Immature natural killer cell (primary cell): ENCODE measurements at regions not wholly inside any gene's neighbourhood (a gene's known extent, or its start where the extent isn't known, plus 50 kb on each side); places are given as distances from the start of the nearest gene placed in this dataset.
"Not testable (repeated sequence)": the region's sequence is repeated elsewhere in the genome, so short reads cannot be mapped to it uniquely, and the experiment has no call there.

Experiments
- DNase-seq, 3 donors: peaks; one replicate each; pipeline ENCODE4 v3.0.0; 2022; ENCODE audit warnings: mixed read lengths in 1 of 3
- H3K27ac Mint-ChIP-seq, 6 donors: one replicate each; pipeline ENCODE4 v1.8.0; 2020; ENCODE audit warnings: mixed read lengths in 6 of 6, mild to moderate bottlenecking in 5 of 6, inconsistent platforms in 4 of 6, moderate library complexity in 3 of 6
- H3K27me3 Mint-ChIP-seq, 3 donors: one replicate each; pipeline ENCODE4 v1.8.0; 2020 to 2021; ENCODE audit warnings: low read depth in 3 of 3, mild to moderate bottlenecking in 3 of 3, mixed read lengths in 3 of 3, moderate library complexity in 3 of 3, inconsistent platforms in 1 of 3
- H3K36me3 Mint-ChIP-seq, 3 donors: one replicate each; pipeline ENCODE4 v1.8.0; 2020; ENCODE audit warnings: mixed read lengths in 3 of 3, inconsistent platforms in 2 of 3, mild to moderate bottlenecking in 2 of 3
- H3K4me1 Mint-ChIP-seq, 2 donors: one replicate each; pipeline ENCODE4 v1.8.0; 2020; ENCODE audit warnings: inconsistent platforms in 2 of 2, mild to moderate bottlenecking in 2 of 2, mixed read lengths in 2 of 2, moderate library complexity in 1 of 2
- H3K4me3 Mint-ChIP-seq, 5 donors: one replicate each; pipeline ENCODE4 v1.8.0; 2020; ENCODE audit warnings: mild to moderate bottlenecking in 5 of 5, mixed read lengths in 5 of 5, inconsistent platforms in 3 of 5, moderate library complexity in 3 of 5
- H3K9me3 Mint-ChIP-seq, 6 donors: one replicate each; pipeline ENCODE4 v1.8.0; 2020; ENCODE audit warnings: mild to moderate bottlenecking in 6 of 6, mixed read lengths in 6 of 6, inconsistent platforms in 4 of 6, moderate library complexity in 3 of 6

DNA sequence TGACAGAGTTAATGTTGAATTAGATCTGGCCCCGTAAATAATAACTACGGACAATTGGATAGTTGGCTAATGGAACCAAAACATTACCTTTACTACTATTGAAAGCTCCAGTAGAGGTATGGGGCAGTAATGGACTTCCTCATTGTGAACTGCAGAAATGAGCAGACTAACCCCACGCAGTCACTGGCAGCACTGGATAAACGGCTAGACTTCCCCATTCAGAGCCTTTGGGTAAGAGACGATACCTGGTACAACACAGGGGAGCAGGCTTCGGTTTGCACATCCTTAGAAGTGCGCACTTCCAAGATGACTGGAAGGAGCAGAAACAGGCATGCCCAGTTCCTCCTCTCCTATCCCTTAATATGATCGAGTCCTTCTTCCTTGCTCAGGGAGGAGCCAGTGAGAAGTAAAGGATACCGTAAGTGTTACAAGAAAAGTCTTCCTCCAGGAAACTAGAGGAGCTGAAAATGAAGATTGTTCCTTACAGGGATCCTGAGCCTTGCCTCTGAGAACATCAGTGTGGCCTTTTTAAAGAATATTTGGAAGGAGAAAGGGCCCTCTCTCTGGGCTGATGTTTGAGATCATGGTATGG is 100.5 kb upstream of the NECTIN3 start:
- H3K27ac Mint-ChIP-seq = no peak overlapping the region
- DNase-seq = no peak
- no peaks in the 10 kb centered on the region for H3K36me3 Mint-ChIP-seq
- H3K27me3 Mint-ChIP-seq = peaks cover 2 to 6% (median 2%) of the 10 kb centered on the region in 3 donors
- no peak overlapping the region for H3K4me3 Mint-ChIP-seq
- H3K9me3 Mint-ChIP-seq = peaks cover 0 to 11% (median 2%) of the 10 kb centered on the region in 6 donors
- no peaks in the 10 kb centered on the region for H3K4me1 Mint-ChIP-seq

DNA sequence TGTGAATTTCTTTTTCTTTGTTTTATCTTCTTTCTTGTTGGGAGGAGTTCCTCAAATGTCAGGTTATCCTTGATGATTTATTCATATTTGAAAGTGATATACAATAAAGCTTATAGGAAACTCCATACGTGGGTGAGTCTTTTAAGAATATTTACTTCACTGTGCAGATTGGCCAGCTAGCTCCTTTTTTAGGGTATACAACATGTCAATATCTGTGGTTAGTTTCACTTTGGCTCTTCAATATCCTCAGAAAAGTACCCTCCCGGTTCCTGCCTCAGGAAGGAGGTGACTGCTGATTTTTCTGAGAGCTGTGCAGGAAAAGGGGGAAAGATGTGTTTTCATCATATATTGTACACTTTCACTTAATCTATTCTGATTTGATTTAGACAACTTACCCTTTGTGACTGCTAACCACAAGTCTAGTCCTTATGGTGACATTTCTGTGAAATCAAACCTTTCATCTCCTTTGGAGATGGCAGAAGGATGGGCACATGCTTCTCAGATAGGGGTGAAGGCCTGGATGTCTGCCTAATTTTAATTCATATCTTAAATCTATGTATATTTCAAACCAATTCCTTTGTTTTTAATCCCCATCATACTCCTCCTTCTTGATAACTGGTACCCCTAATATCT is 98.2 kb upstream of the NECTIN3 start:
- Mint-ChIP-seq H3K27me3 (peaks cover 0 to 6% (median 2%) of the 10 kb centered on the region in 3 donors), H3K36me3 (no peaks in the 10 kb centered on the region), H3K27ac (no peak overlapping the region), H3K4me1 (no peaks in the 10 kb centered on the region), H3K9me3 (peaks cover 0 to 11% (median 2%) of the 10 kb centered on the region in 6 donors), H3K4me3 (no peak overlapping the region)
- DNase-seq = no peak

DNA sequence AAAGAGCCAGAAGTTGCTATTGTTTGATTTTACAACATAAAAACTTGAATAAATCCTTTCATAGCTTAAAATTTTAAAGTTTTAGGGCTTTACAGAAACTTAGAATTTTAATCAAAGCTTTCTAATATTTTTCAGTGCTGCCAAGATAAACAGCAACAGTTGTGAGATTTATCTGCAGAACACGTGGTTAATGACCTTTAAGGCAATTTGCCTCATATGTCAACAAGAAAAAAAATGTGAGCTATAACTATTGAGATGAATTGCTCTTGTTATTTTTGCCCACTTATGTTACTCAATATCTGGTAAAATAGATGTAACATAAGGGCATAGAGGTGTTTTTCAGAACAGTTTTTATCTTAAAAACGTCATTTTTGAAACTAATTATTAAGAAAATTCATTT is 96.7 kb upstream of the NECTIN3 start:
- Mint-ChIP-seq H3K9me3 (peaks cover 0 to 9% (median under 1%) of the 10 kb centered on the region in 6 donors), H3K27ac (no peak overlapping the region), H3K36me3 (no peaks in the 10 kb centered on the region), H3K4me1 (no peaks in the 10 kb centered on the region), H3K4me3 (no peak overlapping the region), H3K27me3 (peaks cover 0 to 6% (median 2%) of the 10 kb centered on the region in 3 donors)
- no peak for DNase-seq

DNA sequence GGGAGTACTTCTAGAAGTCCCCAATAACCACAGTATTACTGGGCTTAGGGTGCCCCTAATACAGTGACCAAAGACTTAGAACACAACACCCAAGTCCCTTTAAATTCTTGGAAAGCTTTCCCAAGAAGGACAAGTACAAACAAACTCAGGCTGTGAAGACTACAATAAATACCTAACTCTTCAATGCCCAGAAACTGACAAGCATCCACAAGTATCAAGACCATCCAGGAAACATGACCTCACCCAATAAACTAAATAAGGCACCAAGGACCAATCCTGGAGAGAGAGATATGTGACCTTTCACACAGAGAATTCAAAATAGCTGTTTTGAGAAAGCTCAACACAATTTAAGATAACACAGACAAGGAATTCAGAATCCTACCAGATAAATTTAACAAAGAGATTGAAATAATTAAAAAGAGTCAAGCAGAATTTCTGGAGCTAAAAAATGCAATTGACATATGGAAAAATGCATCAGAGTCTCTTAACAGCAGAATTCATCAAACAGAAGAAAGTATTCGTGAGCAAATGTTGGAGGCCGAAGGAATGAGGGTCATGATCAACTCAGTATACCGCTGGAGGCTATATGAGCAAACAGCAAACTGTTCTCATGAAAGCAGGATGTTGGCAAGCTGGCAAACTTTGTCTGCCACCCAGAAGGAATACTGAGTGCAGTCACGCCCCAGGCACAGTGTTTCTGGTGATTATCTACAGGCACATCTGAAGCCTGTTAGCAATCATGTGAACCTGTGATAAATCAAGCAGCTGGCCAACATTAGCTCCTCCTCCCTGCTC is 87.0 kb upstream of the NECTIN3 start:
- Mint-ChIP-seq H3K27me3 (peaks cover 3 to 4% (median 3%) of the 10 kb centered on the region in 3 donors), H3K4me1 (no peaks in the 10 kb centered on the region), H3K36me3 (no peaks in the 10 kb centered on the region)

DNA sequence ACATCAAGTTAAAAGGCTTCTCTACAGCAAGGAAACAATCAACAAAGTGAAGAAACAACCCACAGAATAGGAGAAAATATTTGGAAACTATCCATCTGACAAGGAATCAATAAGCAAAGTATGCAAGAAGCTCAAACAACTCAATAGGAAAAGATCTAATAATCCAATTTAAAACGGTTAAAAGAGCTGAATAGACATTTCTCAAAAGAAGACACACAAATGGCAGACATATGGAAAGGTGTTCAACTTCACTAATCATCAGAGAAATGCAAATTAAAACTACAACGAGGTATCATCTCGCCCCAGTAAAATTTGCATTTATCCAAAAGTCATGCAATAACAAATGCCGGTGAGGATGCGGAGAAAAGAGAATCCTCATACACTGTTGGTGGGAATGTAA is 82.2 kb upstream of the NECTIN3 start:
- H3K27ac Mint-ChIP-seq = no peak overlapping the region
- H3K36me3 Mint-ChIP-seq = no peaks in the 10 kb centered on the region
- H3K9me3 Mint-ChIP-seq = peaks cover 0 to 2% (median under 1%) of the 10 kb centered on the region in 6 donors
- DNase-seq = no peak
- no peaks in the 10 kb centered on the region for H3K4me1 Mint-ChIP-seq
- no peak overlapping the region for H3K4me3 Mint-ChIP-seq
- H3K27me3 Mint-ChIP-seq = peaks cover 0 to 6% (median 3%) of the 10 kb centered on the region in 3 donors

More for the DNA sequence above, 87.0 kb upstream of the NECTIN3 start:
- no peak for DNase-seq
- Mint-ChIP-seq H3K9me3 (peaks cover 0 to 5% (median under 1%) of the 10 kb centered on the region in 6 donors), H3K27ac (no peak overlapping the region), H3K4me3 (no peak overlapping the region)

DNA sequence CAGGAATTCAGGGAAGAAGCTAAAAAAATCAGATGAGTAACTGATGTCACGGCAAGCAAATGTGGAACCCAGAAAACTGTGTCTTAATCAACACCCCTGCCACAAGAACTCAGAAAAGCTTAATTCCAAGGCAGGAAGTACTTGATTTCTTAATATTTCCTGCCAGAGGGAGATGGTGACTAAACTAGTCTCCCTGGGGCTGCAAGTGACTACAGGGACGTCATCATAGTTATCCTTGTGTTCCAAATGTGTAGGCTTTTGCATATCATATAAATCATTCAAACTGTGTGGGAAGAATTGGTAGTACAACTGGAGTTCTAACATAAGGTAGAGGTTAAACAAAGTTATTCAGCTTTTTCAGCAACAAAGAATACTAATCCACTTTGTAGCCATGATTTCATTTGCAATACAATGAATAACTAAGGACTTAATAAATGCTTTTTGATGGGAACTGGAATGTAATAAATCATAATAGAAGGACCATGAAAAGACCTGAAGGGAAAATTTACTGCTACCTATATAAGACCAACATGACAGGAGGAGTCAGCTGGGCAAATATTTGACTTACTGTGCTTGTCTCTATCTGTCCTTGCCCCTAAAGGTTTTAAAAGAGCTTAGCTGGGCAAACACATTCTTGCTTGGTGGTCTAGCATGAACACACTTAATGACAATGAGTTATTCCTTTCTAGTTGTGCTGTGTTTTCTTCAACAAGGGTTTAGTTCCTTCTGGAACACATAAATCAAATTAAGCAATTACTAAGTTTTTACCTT is 76.0 kb upstream of the NECTIN3 start:
- H3K4me1 Mint-ChIP-seq = no peaks in the 10 kb centered on the region
- peaks cover 0 to 3% (median 0%) of the 10 kb centered on the region in 6 donors for H3K9me3 Mint-ChIP-seq
- no peak for DNase-seq
- no peak overlapping the region for H3K4me3 Mint-ChIP-seq
- H3K27me3 Mint-ChIP-seq = peaks cover 0 to 1% (median 0%) of the 10 kb centered on the region in 3 donors
- no peaks in the 10 kb centered on the region for H3K36me3 Mint-ChIP-seq
- no peak overlapping the region for H3K27ac Mint-ChIP-seq

DNA sequence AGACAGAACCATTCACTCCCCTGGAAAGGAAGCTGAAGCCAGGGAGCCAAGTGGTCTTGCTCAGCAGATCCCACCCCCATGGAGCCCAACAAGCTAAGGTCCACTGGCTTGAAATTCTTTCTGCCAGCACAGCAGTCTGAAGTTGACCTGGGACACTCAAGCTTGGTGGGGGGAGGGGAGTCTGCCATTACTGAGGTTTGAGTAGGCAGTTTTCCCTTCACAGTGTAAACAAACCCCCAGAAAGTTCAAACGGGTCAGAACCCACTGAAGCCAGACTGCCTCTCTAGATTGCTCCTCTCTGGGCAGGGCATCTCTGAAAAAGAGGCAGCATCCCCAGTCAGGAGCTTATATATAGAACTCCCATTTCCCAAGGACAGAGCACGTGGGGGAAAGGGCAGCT is 72.8 kb upstream of the NECTIN3 start:
- not testable (repeated sequence) for H3K36me3 Mint-ChIP-seq, H3K4me3 Mint-ChIP-seq, H3K27ac Mint-ChIP-seq, H3K9me3 Mint-ChIP-seq, H3K27me3 Mint-ChIP-seq, DNase-seq, H3K4me1 Mint-ChIP-seq

DNA sequence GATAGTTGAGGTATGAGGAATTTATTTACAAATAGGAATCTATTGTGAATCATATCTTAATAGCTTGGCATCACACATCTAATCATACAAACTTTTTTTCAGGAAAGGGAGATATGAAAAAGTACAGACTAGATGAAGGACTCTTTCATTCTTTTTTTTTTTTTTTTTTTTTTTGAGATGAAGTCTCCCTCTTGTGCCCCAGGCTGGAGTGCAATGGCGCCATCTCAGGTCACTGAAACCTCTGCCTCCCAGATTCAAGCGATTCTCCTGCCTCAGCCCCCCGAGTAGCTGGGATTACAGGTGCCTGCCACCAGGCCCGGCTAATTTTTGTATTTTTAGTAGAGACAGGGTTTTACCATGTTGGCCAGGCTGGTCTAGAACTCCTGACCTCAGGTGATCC is 65.1 kb upstream of the NECTIN3 start:
- not testable (repeated sequence) for H3K27me3 Mint-ChIP-seq, H3K4me3 Mint-ChIP-seq, H3K4me1 Mint-ChIP-seq, H3K36me3 Mint-ChIP-seq, H3K9me3 Mint-ChIP-seq, DNase-seq, H3K27ac Mint-ChIP-seq

DNA sequence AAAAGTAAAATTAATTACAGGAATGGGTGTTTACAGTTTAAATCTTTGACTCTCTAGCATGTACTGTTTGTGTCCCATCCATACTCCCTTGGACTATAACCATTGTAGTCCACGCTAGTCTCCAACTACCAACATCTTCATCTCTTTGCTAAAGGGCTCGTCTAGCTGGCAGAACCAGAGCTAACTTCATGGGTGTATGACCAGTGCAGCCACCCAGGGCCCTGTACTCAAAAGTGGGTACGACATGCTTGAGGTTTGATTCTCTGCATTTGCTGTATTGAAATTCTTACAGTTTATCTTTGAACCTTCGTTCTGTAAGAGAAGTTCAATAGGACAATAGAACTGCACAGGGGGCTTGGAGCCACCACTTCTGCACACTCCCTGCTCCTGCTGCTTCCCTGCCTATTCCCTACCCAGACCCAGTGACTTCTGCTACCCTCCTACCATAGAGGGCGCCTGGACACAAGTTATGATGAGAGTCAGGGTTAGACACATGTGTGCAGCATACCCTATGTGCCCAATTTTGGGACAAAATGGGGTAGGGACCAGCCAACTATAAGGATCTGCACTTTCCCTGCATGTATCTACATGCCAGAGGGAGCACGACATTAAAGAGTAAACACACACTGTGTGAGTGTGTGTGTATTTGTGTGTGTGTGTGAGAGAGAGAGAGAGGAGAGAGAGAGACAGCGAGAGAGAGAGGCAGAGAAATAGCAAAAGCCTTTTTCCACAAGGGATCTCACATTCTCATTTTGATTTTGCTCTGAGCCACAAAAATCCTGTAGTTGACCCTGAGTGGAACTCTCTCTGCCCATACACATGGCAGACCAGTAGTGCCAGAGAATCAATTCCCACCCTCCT is 59.0 kb upstream of the NECTIN3 start:
- no peak overlapping the region for H3K27ac Mint-ChIP-seq
- no peaks in the 10 kb centered on the region for H3K4me1 Mint-ChIP-seq
- H3K36me3 Mint-ChIP-seq = no peaks in the 10 kb centered on the region
- no peak for DNase-seq
- no peak overlapping the region for H3K4me3 Mint-ChIP-seq
- H3K27me3 Mint-ChIP-seq = peaks cover 1 to 4% (median 2%) of the 10 kb centered on the region in 3 donors
- H3K9me3 Mint-ChIP-seq = no peaks in the 10 kb centered on the region
